ENCODE measurements at regions not wholly inside any gene's neighbourhood (a gene's known extent, or its start where the extent isn't known, plus 50 kb on each side); places are given as distances from the start of the nearest gene placed in this dataset.

GRCh38 chr12:115473257-115473956 lies 789.4 kb upstream of the TBX3 start:
- TF ChIP-seq, protein P1, sequence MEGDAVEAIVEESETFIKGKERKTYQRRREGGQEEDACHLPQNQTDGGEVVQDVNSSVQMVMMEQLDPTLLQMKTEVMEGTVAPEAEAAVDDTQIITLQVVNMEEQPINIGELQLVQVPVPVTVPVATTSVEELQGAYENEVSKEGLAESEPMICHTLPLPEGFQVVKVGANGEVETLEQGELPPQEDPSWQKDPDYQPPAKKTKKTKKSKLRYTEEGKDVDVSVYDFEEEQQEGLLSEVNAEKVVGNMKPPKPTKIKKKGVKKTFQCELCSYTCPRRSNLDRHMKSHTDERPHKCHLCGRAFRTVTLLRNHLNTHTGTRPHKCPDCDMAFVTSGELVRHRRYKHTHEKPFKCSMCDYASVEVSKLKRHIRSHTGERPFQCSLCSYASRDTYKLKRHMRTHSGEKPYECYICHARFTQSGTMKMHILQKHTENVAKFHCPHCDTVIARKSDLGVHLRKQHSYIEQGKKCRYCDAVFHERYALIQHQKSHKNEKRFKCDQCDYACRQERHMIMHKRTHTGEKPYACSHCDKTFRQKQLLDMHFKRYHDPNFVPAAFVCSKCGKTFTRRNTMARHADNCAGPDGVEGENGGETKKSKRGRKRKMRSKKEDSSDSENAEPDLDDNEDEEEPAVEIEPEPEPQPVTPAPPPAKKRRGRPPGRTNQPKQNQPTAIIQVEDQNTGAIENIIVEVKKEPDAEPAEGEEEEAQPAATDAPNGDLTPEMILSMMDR (IDR thresholded peaks at IDR 0.05; ENCODE audit: extremely low read depth in 1 of 2, insufficient read depth in 1 of 2, low read depth in 1 of 2, low read length in 2 of 2), result no peak
- TF ChIP-seq POLR2A (IDR thresholded peaks at IDR 0.05; ENCODE audit: low read depth, low read length) (no peak), POLR2AphosphoS5 (IDR thresholded peaks at IDR 0.05; ENCODE audit: insufficient read depth, low read depth, low read length) (no peak), MYC (IDR thresholded peaks at IDR 0.05; ENCODE audit: low read depth, low read length) (no peak), EZH2 (IDR thresholded peaks at IDR 0.05; ENCODE audit: borderline replicate concordance, low read depth, low read length, severe bottlenecking) (no peak), MAX (IDR thresholded peaks at IDR 0.05; ENCODE audit: insufficient read depth, insufficient read length) (no peak)

Data from endothelial cell of umbilical vein (primary cell).